Adrenal gland (tissue), 5 donors: ENCODE measurements at regions not wholly inside any gene's neighbourhood (a gene's known extent, or its start where the extent isn't known, plus 50 kb on each side); places are given as distances from the start of the nearest gene placed in this dataset.

Experiments used
- POLR2A ChIP-seq, 2 donors: fragments of 450-650 bp; IDR thresholded peaks; one replicate each; pipeline ENCODE4 v1.6.1; 2017; ENCODE audit warnings: antibody characterized with exemption in 2 of 2, mild to moderate bottlenecking in 2 of 2, moderate library complexity in 1 of 2
- TF ChIP-seq, protein P1 (sequence below), 6 experiments: fragments of 450-650 bp in 4 of 6; fragments of 200-600 bp in 2 of 6; sonication (generic) in 1 of 6; IDR thresholded peaks; 1 replicate in 5 of 6; 2 replicates in 1 of 6; pipeline versions ENCODE4 v1.5.1 to v1.8.0; 2016 to 2021; ENCODE audit warnings: antibody characterized with exemption in 6 of 6, mild to moderate bottlenecking in 2 of 6, moderate library complexity in 1 of 6
- donor health status: DM: no; HTN: no; CAD: no.

GRCh38 chr3:16770021-16770420, 114.7 kb upstream of the PLCL2 start:
- no peak for TF ChIP-seq POLR2A (IDR thresholded peaks at IDR 0.05)
- TF ChIP-seq, protein P1, sequence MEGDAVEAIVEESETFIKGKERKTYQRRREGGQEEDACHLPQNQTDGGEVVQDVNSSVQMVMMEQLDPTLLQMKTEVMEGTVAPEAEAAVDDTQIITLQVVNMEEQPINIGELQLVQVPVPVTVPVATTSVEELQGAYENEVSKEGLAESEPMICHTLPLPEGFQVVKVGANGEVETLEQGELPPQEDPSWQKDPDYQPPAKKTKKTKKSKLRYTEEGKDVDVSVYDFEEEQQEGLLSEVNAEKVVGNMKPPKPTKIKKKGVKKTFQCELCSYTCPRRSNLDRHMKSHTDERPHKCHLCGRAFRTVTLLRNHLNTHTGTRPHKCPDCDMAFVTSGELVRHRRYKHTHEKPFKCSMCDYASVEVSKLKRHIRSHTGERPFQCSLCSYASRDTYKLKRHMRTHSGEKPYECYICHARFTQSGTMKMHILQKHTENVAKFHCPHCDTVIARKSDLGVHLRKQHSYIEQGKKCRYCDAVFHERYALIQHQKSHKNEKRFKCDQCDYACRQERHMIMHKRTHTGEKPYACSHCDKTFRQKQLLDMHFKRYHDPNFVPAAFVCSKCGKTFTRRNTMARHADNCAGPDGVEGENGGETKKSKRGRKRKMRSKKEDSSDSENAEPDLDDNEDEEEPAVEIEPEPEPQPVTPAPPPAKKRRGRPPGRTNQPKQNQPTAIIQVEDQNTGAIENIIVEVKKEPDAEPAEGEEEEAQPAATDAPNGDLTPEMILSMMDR (IDR thresholded peaks at IDR 0.05): no peak
